Omental fat pad (tissue), 3 donors: ENCODE measurements at regions not wholly inside any gene's neighbourhood (a gene's known extent, or its start where the extent isn't known, plus 50 kb on each side); places are given as distances from the start of the nearest gene placed in this dataset.

Source experiments
- ATAC-seq: fragments of 150-250 bp; one replicate; pipeline ENCODE4 v1.9.1; 2016; ENCODE audit warnings: mild to moderate bottlenecking, moderate library complexity; ENCODE audit not compliant: low FRiP score
- DNase-seq: peaks from one replicate; pipeline ENCODE4 v3.0.0-alpha.2; 2019; ENCODE audit warnings: low spot score
- TF ChIP-seq, protein P1 (sequence below), 3 donors: fragments of 450-650 bp; IDR thresholded peaks; one replicate each; pipeline ENCODE4 v1.5.1; 2016 to 2017; ENCODE audit warnings: antibody characterized with exemption in 3 of 3, mild to moderate bottlenecking in 3 of 3, moderate library complexity in 2 of 3

DNA sequence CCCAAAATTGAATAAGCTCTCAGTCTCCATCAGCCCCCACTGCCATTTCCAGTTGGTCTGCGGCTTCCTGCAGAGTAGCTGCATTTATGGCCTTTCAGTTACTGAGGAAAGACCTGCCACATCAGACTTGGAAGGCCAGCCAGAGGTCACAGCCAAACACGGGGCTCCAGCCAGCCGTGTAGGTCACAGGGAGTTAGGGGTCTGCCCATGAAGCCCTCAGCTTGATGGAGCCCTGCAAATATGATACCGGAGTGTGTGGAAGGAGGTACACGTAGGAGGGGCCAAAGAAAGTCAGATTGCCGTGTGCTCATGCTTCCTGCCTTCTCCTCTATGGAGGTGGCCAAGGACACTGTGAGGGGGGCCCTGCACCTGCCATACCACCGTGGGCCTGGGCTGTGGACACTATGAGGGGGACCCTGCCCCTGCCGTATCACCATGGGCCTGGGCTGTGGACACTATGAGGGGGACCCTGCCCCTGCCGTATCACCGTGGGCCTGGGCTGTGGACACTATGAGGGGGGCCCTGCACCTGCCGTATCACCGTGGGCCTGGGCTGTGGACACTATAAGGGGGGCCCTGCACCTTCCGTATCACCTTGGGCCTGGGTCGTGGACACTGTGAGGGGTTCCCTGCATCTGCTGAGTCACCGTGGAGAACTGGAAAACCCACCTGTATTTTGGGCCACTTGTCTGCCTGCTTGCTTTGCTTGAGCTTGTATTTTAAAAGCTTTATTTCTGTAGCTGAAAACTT is 335.7 kb upstream of the SHH start:
- no peak for ATAC-seq
- DNase-seq, result no peak
- TF ChIP-seq, protein P1, sequence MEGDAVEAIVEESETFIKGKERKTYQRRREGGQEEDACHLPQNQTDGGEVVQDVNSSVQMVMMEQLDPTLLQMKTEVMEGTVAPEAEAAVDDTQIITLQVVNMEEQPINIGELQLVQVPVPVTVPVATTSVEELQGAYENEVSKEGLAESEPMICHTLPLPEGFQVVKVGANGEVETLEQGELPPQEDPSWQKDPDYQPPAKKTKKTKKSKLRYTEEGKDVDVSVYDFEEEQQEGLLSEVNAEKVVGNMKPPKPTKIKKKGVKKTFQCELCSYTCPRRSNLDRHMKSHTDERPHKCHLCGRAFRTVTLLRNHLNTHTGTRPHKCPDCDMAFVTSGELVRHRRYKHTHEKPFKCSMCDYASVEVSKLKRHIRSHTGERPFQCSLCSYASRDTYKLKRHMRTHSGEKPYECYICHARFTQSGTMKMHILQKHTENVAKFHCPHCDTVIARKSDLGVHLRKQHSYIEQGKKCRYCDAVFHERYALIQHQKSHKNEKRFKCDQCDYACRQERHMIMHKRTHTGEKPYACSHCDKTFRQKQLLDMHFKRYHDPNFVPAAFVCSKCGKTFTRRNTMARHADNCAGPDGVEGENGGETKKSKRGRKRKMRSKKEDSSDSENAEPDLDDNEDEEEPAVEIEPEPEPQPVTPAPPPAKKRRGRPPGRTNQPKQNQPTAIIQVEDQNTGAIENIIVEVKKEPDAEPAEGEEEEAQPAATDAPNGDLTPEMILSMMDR (IDR thresholded peaks at IDR 0.05), result no peak

DNA sequence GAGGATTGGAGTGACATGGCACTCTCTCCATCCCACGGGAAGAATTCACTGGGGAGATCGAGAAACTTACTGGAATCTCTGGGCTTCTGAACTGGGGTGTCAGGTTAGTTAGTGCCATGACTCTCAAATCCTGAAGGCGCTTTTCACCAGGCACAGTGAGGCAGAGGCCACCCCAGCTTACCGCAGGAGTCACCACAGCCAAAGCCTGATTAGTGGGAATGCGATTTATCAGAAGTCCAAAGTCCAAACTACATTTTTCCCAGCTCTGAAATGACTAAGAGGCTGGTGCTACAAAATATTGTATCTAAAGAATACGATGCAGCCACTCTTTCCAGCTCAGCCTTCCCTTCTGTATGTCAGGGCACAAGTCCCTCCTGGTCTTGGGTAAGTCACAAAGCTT is 334.8 kb upstream of the SHH start:
- TF ChIP-seq, protein P1 (IDR thresholded peaks at IDR 0.05), result no peak
- DNase-seq (no peak), ATAC-seq (no peak)

DNA sequence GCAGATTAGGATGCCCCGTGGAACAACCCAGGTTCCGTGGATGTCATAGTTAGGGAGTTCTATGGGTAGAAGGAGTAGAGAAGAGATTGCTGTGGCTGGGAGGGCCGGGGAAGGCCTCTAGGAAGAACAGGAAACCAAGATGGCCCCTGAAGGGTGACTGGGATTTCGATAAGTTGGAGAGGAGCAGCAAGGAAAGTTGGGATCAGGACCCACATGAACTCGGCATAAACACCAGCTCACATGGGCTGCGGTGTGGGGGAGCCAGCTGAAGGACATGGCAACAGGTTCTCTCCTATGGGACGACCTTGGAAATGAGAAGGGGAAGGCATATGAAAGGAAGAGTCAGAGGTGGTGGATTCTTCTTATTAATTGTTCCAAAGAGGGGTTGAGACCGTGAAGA is 333.7 kb upstream of the SHH start:
- TF ChIP-seq, protein P1 (IDR thresholded peaks at IDR 0.05), result no peak
- ATAC-seq (no peak), DNase-seq (no peak)

DNA sequence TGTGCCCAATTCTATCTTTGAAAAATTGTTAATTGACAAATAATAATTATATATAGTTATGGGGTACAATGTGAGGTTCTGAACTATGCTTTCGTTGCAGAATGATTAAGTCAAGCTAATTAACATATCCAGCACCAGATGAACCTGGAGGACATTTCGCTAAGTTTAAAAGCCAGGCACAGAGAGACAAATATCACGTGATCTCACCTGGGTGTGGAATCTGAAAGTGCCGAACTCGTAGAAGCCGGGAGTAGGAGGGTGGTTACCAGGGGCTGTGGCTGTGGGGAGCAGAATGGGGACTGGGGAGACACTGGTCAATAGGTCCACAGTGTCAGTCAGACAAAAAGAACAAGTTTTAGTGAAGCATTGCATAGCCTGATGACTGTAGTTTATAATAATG is 332.9 kb upstream of the SHH start:
- TF ChIP-seq, protein P1 (IDR thresholded peaks at IDR 0.05), result no peak
- no peak for DNase-seq
- ATAC-seq, result no peak

DNA sequence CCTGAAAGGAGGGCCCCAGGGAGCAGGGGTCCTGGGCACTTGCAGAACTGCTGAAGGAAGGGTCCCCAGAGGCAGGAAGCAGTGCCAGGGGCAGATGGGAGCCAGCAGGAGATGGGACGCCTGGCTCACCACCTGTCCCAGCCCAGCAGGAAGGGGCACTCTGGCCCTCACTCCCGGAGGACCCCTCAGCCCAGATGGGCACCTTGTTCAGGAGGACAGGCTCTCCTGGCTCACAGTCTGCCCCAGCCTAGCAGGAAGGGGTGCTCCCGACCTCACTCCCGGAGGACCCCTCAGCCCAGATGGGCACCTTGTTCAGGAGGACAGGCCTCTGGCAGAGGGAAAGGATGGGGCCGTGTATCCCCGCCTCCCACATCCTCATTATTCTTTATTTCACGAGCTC is 331.4 kb upstream of the SHH start:
- TF ChIP-seq, protein P1 (IDR thresholded peaks at IDR 0.05), result no peak
- DNase-seq, result no peak
- no peak for ATAC-seq

DNA sequence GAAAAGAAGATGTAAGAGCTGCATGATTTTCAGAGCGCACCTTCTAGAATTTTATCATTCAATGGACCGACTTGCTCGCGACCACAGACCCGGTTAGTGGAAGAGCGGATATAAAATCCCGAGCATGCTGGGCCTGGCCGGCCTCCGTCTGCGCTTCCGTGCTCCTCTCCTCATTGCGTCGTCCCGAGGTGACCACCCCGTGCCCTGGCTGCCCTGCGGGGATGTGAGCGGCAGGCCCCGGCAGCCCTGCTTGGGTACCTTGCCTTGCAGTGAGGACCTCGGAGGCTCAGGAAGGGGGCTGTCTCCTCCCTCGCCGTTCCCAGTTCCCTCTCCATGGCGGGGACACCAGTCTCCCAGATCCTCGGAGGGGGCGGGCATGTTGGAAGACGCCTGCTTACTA is 330.9 kb upstream of the SHH start:
- TF ChIP-seq, protein P1 (IDR thresholded peaks at IDR 0.05), result no peak
- DNase-seq, result no peak
- ATAC-seq, result no peak

DNA sequence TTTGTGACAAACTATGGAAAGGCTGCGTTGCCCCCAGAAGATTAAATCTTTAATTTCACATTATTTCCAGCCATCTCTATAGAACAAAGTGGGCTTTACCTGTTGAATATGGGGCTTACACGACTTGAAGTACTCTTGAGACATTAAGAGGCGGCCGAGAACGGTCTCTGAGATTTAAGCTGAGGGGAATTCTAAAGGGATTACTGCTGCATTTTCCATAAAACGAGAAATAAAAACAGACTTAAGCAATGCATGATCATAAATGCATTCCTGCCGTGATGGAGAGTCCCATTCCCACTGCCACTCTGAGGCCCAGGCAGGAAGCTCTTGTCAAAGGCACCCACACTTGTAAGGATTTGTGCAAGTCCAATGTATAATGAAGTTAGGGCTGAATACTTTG is 329.7 kb upstream of the SHH start:
- ATAC-seq, result no peak

More for the DNA sequence above, 329.7 kb upstream of the SHH start:
- DNase-seq, result no peak
- TF ChIP-seq, protein P1 (IDR thresholded peaks at IDR 0.05), result no peak
